ENCODE measurements at regions not wholly inside any gene's neighbourhood (a gene's known extent, or its start where the extent isn't known, plus 50 kb on each side); places are given as distances from the start of the nearest gene placed in this dataset.

DNA sequence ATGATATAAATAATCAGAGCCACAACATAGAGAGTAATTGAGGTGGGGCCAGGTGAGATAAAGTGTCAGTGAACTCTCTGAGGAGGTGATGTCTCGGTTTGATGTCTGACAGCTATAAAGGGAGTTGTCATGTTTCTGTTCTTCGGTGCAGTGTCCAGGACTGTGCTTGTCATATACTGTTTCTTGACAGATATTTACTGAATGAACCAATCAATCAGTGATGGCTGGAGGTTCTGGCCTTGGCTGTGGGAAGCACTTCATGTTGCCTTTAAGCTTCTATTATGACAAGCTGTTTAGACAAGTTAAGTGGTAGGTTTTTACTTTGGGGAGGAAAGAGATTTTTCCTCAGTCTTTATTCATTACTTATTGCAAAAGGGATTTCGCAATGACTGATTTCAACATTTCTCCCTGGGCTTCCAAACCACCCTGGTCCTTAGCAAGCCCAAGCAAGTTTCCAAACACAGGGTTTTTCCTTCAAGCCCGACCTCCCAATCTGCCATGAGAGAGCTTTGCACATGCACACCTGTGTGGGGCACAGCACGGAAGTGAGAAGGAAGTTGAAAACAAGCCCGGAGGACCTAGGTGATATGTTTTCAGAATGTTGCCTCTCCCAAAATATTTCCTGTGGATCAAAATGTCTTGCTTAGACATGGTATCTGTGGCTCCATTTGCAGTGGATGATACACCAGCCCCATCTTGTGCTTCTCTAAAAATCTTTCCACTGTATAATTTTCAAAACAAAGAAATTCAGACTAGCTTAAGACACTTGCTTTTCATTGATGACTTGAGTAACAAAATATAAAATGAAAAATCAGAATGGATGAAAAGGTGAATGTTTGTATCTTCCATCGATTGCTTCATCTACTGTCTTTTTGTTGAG, 567.3 kb upstream of the BTBD3 start:
- H3K4me1 Mint-ChIP-seq: peaks cover 42% of the 10 kb centered on the region
- no peaks in the 10 kb centered on the region for H3K36me3 Mint-ChIP-seq (ENCODE audit: low read depth)

DNA sequence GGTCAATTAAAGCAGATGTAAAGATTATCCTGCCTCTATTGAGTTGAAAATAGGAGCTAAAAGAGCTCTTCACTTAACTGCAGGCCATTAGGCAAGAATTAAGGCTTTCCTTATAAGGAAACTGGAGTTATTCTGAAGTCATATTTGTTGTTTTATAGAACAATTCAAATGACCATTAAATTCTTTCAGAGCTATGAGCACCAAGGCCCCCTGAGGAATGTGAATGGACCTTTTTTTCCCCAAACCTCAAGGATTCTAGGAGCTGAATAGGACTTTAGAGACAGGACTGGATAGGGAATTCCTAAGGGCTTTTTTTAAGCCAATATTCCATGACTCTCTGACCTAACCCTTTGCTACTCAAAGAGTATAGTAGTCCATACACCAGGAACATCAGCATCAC, 565.7 kb upstream of the BTBD3 start:
- peaks cover 4% of the 10 kb centered on the region for H3K27me3 Mint-ChIP-seq (ENCODE audit: low read depth)
- TF ChIP-seq, protein P1, sequence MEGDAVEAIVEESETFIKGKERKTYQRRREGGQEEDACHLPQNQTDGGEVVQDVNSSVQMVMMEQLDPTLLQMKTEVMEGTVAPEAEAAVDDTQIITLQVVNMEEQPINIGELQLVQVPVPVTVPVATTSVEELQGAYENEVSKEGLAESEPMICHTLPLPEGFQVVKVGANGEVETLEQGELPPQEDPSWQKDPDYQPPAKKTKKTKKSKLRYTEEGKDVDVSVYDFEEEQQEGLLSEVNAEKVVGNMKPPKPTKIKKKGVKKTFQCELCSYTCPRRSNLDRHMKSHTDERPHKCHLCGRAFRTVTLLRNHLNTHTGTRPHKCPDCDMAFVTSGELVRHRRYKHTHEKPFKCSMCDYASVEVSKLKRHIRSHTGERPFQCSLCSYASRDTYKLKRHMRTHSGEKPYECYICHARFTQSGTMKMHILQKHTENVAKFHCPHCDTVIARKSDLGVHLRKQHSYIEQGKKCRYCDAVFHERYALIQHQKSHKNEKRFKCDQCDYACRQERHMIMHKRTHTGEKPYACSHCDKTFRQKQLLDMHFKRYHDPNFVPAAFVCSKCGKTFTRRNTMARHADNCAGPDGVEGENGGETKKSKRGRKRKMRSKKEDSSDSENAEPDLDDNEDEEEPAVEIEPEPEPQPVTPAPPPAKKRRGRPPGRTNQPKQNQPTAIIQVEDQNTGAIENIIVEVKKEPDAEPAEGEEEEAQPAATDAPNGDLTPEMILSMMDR (IDR thresholded peaks at IDR 0.05; ENCODE audit: unreplicated experiment in 3 of 3): no peak
- no peaks in the 10 kb centered on the region for H3K9me3 Mint-ChIP-seq
- H3K36me3 Mint-ChIP-seq (ENCODE audit: low read depth): no peaks in the 10 kb centered on the region
- no peak overlapping the region for H3K27ac Mint-ChIP-seq
- H3K4me1 Mint-ChIP-seq: peaks cover 44% of the 10 kb centered on the region
- H3K4me3 Mint-ChIP-seq: no peak overlapping the region

More for the DNA sequence above, 567.3 kb upstream of the BTBD3 start:
- Mint-ChIP-seq H3K27me3 (ENCODE audit: low read depth) (peaks cover 6% of the 10 kb centered on the region), H3K27ac (no peak overlapping the region), H3K9me3 (no peaks in the 10 kb centered on the region), H3K4me3 (no peak overlapping the region)
- TF ChIP-seq, protein P1 (IDR thresholded peaks at IDR 0.05; ENCODE audit: unreplicated experiment in 3 of 3): no peak

DNA sequence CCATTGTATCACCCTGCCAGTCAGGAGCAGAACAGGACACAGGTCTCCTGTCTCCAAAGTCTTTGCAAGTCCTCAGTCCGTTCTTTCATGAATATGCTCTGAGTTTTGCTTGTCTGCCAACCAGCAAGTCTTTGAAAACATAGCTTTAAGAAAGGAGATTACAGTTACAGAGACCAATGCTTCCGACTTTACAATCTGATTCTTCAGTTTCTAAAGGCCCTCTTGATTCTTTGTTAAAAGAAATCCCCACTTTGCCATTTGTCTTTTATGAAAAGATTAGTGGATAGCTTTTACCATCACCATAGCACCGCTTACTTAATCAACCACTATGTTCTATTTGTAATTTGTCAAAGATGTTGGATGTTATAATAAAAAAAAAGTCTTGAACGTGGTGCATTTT, 562.8 kb upstream of the BTBD3 start:
- Mint-ChIP-seq H3K4me3 (no peak overlapping the region), H3K36me3 (ENCODE audit: low read depth) (no peaks in the 10 kb centered on the region), H3K27ac (no peak overlapping the region), H3K4me1 (peaks cover 29% of the 10 kb centered on the region), H3K27me3 (ENCODE audit: low read depth) (peaks cover 4% of the 10 kb centered on the region), H3K9me3 (peaks cover 6% of the 10 kb centered on the region)
- TF ChIP-seq, protein P1 (IDR thresholded peaks at IDR 0.05; ENCODE audit: unreplicated experiment in 3 of 3): no peak

DNA sequence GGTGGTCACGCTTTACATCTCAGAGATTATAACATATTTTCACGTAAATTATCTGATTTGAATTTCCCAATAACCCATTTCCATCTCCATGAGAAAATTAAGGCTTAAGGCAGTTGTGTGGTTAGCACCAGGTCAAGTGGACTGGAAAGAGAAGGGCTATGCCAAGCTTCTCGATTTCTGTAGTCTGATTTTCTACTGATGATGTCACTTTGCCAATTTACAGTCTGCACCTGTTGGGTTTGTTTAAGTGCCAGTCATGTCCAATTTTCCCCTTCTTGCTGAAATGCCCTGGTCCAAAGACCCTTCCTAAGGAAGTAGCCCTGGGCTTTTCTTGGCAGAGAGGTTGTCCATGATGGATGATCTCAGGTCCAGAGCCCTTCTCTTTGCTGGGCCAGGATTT, 562.3 kb upstream of the BTBD3 start:
- H3K4me3 Mint-ChIP-seq: no peak overlapping the region
- peaks cover 4% of the 10 kb centered on the region for H3K27me3 Mint-ChIP-seq (ENCODE audit: low read depth)
- peaks cover 8% of the 10 kb centered on the region for H3K9me3 Mint-ChIP-seq
- TF ChIP-seq, protein P1 (IDR thresholded peaks at IDR 0.05; ENCODE audit: unreplicated experiment in 3 of 3): no peak
- H3K27ac Mint-ChIP-seq: no peak overlapping the region
- peaks cover 24% of the 10 kb centered on the region for H3K4me1 Mint-ChIP-seq
- H3K36me3 Mint-ChIP-seq (ENCODE audit: low read depth): no peaks in the 10 kb centered on the region

- Mint-ChIP-seq H3K27ac (no peak overlapping the region), H3K4me3 (no peak overlapping the region), H3K27me3 (ENCODE audit: low read depth) (peaks cover 4% of the 10 kb centered on the region), H3K4me1 (peaks cover 18% of the 10 kb centered on the region), H3K9me3 (peaks cover 11% of the 10 kb centered on the region), H3K36me3 (ENCODE audit: low read depth) (no peaks in the 10 kb centered on the region)
- TF ChIP-seq, protein P1 (IDR thresholded peaks at IDR 0.05; ENCODE audit: unreplicated experiment in 3 of 3): no peak
Observed at GRCh38 chr20:11356061-11356460, 561.6 kb upstream of the BTBD3 start.

- Mint-ChIP-seq H3K4me3 (no peak overlapping the region), H3K27me3 (ENCODE audit: low read depth) (no peaks in the 10 kb centered on the region), H3K27ac (no peak overlapping the region), H3K4me1 (no peaks in the 10 kb centered on the region), H3K9me3 (peaks cover 28% of the 10 kb centered on the region), H3K36me3 (ENCODE audit: low read depth) (no peaks in the 10 kb centered on the region)
- TF ChIP-seq, protein P1 (IDR thresholded peaks at IDR 0.05; ENCODE audit: unreplicated experiment in 3 of 3): no peak
Observed at GRCh38 chr20:11362450-11362849, 555.2 kb upstream of the BTBD3 start.

Measured in nephron (organoid).